PC-9 (cell line): ENCODE measurements at regions not wholly inside any gene's neighbourhood (a gene's known extent, or its start where the extent isn't known, plus 50 kb on each side); places are given as distances from the start of the nearest gene placed in this dataset.

Experiments
- EZH2 ChIP-seq: fragments of 200-600 bp; sonication (generic); IDR thresholded peaks from 2 replicates; pipeline ENCODE4 v1.8.0; 2017; ENCODE audit warnings: antibody characterized with exemption, low read depth
- TF ChIP-seq, protein P1 (sequence below): fragments of 200-600 bp; sonication (generic); conservative IDR thresholded peaks from 2 replicates; pipeline ENCODE4 v1.6.1; 2017; ENCODE audit warnings: mixed run types, antibody characterized with exemption, mild to moderate bottlenecking, moderate library complexity

DNA sequence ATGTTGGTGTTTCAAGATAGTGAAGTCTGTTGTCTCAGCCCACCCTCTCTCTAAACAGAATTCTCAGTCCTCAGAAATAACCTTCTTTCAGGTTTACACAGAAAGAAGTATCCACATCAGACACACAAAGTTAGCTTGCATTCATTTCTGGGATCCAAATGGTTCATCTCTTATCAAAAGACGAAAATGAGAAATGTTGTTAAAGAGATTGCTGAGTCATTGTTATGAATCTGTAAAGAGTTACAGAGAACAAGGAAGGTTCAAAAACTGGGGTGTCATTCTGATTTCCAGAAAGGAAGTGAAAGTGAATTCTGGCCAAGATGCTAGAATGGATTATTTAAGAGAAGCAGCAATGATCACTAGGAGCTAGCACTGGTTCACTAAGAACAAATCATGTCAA is 90.5 kb upstream of the ATXN1 start:
- TF ChIP-seq, protein P1, sequence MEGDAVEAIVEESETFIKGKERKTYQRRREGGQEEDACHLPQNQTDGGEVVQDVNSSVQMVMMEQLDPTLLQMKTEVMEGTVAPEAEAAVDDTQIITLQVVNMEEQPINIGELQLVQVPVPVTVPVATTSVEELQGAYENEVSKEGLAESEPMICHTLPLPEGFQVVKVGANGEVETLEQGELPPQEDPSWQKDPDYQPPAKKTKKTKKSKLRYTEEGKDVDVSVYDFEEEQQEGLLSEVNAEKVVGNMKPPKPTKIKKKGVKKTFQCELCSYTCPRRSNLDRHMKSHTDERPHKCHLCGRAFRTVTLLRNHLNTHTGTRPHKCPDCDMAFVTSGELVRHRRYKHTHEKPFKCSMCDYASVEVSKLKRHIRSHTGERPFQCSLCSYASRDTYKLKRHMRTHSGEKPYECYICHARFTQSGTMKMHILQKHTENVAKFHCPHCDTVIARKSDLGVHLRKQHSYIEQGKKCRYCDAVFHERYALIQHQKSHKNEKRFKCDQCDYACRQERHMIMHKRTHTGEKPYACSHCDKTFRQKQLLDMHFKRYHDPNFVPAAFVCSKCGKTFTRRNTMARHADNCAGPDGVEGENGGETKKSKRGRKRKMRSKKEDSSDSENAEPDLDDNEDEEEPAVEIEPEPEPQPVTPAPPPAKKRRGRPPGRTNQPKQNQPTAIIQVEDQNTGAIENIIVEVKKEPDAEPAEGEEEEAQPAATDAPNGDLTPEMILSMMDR = no peak
- no peak for TF ChIP-seq EZH2
